Activated gamma-delta T cell treated with Interleukin-2 at 50 U/mL for 16 hours (primary cell): ENCODE measurements at regions not wholly inside any gene's neighbourhood (a gene's known extent, or its start where the extent isn't known, plus 50 kb on each side); places are given as distances from the start of the nearest gene placed in this dataset.
"Not testable (repeated sequence)": the region's sequence is repeated elsewhere in the genome, so short reads cannot be mapped to it uniquely, and the experiment has no call there.

ENCODE experiments used
- DNase-seq: peaks from one replicate; pipeline ENCODE4 v3.0.0-alpha.2; 2020

DNA sequence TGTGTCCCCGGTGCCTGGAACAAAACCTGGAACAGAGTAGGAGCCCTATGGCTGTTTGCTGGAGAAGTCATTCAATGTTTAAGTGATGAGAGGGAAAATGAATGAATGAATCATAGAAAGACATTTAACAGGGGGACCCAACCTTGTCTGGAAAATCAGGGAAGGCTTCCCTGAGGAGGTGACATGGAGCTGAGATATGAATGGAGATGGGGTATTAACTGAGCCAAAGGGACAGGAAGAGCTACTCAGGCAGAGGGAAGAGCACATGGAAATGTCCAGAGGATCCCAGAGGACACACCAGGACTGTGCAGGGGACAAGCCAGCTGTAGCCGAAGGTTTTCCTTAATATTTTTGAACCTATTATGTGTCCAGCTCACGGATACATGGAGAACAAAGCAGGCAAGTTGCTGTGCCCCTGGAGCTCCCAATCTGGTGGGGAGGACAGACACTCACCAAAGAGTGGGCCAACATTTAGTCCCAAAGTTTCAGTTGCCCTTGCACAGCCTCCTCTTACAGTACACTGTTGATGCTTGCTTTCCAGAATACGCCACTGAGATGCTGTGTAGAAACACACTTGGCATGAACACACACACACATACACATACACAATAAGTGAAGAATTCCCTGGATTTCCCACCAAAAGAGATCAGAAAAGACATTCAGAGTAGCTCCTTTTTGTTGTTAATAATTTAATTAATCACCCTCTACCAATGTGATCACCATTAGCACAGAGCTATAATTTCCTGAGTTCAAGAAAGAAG is 77.0 kb upstream of the PTPN1 start:
- no peak for DNase-seq

DNA sequence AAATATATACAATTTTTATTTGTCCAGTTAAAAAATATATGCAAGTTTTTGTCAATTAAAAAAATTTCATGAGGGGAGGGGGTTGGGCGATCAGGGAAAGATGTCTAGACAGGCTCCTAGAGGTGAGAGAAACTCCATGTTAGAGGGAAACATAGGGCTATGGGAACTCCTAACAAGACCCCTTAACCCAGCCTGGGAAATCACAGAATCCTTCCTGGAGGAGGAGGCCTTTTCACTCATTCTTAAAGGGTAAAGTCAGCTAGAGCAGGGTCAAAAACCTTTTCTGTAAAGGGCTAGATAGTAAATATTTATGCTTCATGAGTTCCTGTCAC is 75.9 kb upstream of the PTPN1 start:
- no peak for DNase-seq

- DNase-seq, result no peak
Measured at GRCh38 chr20:50434653-50435396, 75.4 kb upstream of the PTPN1 start.

DNA sequence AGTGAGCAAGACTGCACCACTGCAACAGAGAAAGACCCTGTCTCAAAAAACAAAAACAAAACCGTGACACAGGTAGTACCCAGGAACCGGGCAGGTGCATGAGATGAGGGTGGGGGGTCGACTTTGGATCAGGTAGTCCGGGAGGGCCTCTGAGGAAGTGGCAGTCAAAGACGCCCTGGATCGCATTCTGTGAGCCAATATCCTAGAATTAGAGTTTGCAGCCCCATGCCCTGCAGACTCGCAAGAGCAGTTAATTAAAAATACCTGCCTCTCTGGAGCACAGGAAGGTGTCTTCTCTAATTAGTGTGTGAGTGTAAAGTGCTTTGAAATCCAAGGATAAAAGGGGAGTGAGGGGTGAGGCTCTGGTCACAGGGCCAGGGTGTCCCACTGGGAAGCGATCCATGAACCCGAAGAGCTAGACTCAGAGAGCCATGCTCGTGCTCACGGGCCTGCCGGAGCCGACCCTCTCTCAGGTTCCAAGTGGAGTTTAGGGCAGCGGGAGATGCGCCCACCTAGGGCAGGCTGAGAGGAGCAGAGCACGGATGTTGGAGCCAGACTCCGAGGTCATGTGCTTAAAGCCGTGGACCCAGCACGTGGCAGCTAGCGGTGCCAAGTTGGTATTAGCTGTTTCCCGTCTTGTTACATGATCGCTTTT is 74.7 kb upstream of the PTPN1 start:
- DNase-seq, result no peak

- no peak for DNase-seq
Measured at GRCh38 chr20:50436052-50436656, 74.0 kb upstream of the PTPN1 start.

DNA sequence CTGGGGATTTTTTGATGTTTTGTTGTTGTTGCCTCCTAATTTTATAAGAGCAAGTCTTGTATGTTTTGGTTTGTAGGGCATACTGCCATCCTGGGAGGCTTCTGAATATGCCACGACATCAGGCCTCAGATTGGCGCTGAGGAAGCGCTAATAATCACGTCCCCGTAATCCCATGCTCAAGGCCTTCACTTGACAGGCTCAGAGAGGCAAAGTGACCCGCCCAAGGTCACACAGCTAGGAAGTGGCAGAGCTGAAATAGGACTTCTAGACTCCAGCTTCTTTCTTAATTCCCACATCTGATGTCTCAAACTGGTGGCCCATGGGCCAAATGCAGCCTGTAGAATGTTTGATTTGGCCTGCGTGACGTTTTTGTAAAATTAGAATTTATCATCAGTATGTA is 73.5 kb upstream of the PTPN1 start:
- DNase-seq, result no peak

DNA sequence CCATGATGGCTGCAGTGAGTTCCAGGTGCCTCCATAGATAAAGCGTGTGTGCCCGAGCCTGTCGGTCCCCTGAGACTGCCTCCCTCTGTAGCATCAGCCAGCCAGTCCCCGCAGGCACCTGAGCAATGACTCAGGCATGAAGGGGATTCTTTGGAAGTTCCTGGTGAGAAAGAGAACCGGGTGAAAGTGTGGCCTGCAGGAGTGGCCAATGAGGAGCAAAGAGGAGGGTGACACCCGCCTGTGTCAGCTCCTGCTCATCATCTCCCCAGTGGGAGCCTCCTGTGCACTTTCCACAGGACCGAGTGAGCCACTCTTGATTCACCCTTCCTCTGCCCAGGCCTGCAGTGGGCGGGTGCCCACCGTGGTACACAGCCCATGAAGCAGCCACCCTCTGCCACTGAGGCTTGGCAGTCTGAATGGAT is 71.2 kb upstream of the PTPN1 start:
- no peak for DNase-seq

DNA sequence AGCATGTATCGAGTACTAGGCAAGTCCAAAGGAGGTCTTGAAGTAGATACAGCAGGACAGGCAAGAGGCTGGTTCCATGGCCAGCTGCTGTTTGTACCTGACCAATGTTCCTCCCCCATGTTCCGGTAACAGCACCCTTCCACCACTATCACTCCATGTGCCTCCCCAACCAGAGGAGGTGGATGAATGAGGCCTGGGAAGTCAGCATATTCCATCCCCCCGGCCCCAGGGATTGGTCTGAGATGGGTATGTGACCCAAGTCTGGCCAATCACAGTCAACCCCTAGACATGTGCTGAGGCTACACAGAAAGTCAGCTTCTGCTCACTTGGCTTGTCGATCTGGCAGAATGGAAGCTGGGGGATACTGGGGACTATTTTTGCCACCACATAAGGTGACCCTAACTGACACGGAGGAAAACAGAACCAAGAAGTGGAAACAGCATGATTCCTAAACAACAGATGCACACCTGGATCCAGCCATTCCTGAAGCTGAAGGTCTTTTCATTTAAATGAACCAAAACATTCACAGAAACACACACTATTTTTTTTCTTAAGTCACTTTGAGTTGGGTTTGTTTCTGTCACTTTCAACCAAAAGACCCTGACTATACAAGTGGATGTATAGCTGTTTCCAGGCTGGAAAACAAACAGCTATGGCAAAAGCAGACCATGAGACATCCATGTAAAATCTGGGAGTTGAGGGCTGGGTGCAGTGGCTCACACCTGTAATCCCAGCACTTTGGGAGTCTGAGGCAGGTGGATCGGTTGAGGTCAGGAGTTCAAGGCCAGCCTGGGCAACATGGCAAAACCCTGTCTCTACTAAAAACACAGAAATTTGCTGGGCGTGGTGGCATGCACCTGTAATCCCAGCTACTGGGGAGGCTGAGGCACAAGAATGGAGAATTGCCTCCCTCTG is 70.4 kb upstream of the PTPN1 start:
- DNase-seq, result no peak

DNA sequence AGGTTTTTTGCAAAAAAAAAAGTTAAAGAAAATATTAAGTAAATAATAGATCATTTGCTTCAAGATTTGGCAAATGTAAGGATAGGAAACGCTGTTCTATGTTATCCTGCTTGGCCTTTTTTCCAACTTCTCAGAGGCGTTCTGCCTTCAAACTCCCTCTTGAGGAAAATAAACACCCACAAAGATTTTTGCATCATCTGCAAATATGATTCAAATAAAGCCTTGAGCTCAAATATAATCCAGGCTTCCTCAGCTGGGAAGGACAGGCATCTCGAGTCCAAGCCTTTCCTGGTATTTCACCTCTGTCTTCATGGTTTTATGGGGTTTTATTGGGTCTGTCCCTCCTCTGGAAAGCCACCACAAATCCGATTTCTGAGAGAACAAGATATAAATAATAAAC is 67.7 kb upstream of the PTPN1 start:
- DNase-seq, result no peak

- DNase-seq, result no peak
Measured at GRCh38 chr20:50445354-50446151, 64.6 kb upstream of the PTPN1 start.

GRCh38 chr20:50446351-50447101 is 63.7 kb upstream of the PTPN1 start:
- DNase-seq, result no peak

GRCh38 chr20:50447102-50447804 is 62.9 kb upstream of the PTPN1 start:
- no peak for DNase-seq

DNA sequence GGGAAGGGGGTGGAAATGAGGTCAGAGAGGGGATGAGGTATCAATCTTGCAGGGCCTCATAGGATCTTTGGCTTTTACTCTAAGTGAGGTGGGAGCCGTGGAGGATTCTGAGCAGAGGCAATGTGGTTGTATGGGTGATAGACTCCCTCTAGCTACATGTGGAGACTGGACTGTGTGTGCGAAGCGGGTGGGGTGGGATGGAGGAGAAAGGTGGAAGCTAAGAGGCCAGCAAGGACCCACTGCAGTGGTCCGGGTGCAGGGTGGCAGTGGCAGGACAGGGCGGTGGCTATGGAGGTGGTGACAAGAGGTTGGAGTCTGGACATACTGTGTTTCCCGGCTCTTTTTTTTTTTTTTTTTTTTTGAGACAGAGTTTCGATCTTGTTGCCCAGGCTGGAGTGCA is 62.4 kb upstream of the PTPN1 start:
- no peak for DNase-seq

GRCh38 chr20:50448625-50449403 is 61.4 kb upstream of the PTPN1 start:
- not testable (repeated sequence) for DNase-seq

- no peak for DNase-seq
Measured at GRCh38 chr20:50449738-50450492, 60.3 kb upstream of the PTPN1 start.

GRCh38 chr20:50450493-50450826 is 59.7 kb upstream of the PTPN1 start:
- DNase-seq, result no peak

GRCh38 chr20:50450881-50451752 is 59.1 kb upstream of the PTPN1 start:
- DNase-seq, result peak; percentile 22
